ENCODE measurements at regions not wholly inside any gene's neighbourhood (a gene's known extent, or its start where the extent isn't known, plus 50 kb on each side); places are given as distances from the start of the nearest gene placed in this dataset.

DNA sequence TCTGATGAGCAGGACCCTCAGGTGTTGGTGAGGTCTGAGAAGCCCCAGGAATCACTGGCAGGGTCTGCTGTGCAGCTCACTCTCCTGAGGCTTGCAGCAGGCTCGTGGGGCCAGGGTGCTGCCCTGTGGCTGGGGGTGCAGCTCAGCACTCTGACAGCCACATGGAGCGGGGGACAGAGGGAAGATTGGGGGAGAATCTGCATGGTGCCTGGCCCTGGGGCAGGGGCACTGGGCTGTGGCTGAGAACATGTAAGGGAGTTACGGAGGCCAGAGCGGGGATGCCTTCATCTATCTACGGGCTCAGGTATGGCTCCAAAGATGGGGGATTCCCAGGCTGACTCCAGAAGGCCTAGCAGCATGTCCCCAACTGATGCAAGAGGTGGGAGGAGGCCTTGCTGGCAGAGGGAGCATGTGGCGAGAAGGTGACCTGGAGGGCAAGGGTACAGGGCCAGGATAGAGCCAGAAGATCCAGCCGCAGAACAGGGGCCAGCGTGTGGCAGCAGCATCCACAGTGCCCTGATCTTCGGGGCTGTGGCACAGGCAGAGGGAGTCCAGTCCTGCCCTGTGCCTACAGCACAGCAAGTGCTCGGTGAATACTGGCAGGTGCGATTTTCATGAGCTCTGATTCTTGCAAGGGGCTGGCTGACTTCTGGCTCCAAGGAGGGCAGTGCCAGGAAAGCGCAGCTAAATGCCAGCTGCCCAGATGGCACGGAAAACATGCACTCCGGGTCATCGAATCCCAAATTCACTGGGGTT is 184.7 kb downstream of the CTTN start:
- no peaks in the 10 kb centered on the region for H3K4me1 ChIP-seq
- no peak overlapping the region for H3K4me2 ChIP-seq
- H3K27me3 ChIP-seq: no peaks in the 10 kb centered on the region
- no peak overlapping the region for H3K9ac ChIP-seq
- H4K20me1 ChIP-seq (ENCODE audit: low read depth): peaks cover 15% of the 10 kb centered on the region
- Mint-ChIP-seq H3K27me3 (ENCODE audit: insufficient read depth, low read depth) (peaks cover 3% of the 10 kb centered on the region), H3K4me1 (peaks cover 23% of the 10 kb centered on the region), H3K4me3 (no peak overlapping the region), H3K9me3 (no peaks in the 10 kb centered on the region), H3K27ac (peak overlapping the region; percentile 74), H3K36me3 (no peaks in the 10 kb centered on the region)
- no peak for TF ChIP-seq EZH2phosphoT487 (IDR thresholded peaks at IDR 0.05)
- TF ChIP-seq, protein P1, sequence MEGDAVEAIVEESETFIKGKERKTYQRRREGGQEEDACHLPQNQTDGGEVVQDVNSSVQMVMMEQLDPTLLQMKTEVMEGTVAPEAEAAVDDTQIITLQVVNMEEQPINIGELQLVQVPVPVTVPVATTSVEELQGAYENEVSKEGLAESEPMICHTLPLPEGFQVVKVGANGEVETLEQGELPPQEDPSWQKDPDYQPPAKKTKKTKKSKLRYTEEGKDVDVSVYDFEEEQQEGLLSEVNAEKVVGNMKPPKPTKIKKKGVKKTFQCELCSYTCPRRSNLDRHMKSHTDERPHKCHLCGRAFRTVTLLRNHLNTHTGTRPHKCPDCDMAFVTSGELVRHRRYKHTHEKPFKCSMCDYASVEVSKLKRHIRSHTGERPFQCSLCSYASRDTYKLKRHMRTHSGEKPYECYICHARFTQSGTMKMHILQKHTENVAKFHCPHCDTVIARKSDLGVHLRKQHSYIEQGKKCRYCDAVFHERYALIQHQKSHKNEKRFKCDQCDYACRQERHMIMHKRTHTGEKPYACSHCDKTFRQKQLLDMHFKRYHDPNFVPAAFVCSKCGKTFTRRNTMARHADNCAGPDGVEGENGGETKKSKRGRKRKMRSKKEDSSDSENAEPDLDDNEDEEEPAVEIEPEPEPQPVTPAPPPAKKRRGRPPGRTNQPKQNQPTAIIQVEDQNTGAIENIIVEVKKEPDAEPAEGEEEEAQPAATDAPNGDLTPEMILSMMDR (IDR thresholded peaks at IDR 0.05): no peak
- no peak for TF ChIP-seq EZH2 (IDR thresholded peaks at IDR 0.05)
- H2AFZ ChIP-seq (replicated peaks): no peak overlapping the region
- H3F3A ChIP-seq (ENCODE audit: low read depth): no peaks in the 10 kb centered on the region
- no peak overlapping the region for H3K4me3 ChIP-seq
- H3K27ac ChIP-seq: no peak overlapping the region
- no peaks in the 10 kb centered on the region for H3K36me3 ChIP-seq
- no peak for DNase-seq (ENCODE audit: low spot score)
- H3K9me3 ChIP-seq (ENCODE audit: low read depth): no peaks in the 10 kb centered on the region
- H3K79me2 ChIP-seq (ENCODE audit: low read depth): no peaks in the 10 kb centered on the region

DNA sequence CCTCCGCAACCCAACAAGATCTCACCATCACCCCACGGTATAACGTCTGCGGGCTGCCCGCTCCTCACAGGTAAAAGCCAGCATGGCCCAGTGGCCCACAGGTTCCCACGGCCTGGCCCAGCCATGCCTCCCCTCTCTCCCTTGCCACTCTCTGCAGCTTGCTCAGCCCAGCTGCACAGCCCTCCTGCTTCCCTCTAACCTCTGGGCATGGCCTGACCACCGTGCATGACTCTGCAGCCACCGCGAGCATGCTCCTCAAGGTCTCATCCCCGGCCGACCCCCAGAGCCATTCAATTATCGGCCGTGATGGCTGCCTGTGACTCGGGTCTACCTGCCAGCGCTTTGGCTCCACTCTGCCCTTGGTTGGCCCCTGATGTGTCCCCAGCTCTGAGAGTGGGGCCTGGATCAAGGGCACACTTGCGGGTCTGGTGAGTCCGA is 185.5 kb downstream of the CTTN start:
- Mint-ChIP-seq H3K27ac (peak overlapping the region; percentile 62), H3K4me1 (peaks cover 23% of the 10 kb centered on the region), H3K36me3 (no peaks in the 10 kb centered on the region), H3K9me3 (no peaks in the 10 kb centered on the region), H3K4me3 (no peak overlapping the region), H3K27me3 (ENCODE audit: insufficient read depth, low read depth) (no peaks in the 10 kb centered on the region)
- H3F3A ChIP-seq (ENCODE audit: low read depth): no peaks in the 10 kb centered on the region
- H3K4me3 ChIP-seq: no peak overlapping the region
- H3K36me3 ChIP-seq: no peaks in the 10 kb centered on the region
- peaks cover 15% of the 10 kb centered on the region for H4K20me1 ChIP-seq (ENCODE audit: low read depth)
- no peak overlapping the region for H3K9ac ChIP-seq
- no peaks in the 10 kb centered on the region for H3K79me2 ChIP-seq (ENCODE audit: low read depth)
- no peak overlapping the region for H3K27ac ChIP-seq
- TF ChIP-seq EZH2 (IDR thresholded peaks at IDR 0.05) (no peak), EZH2phosphoT487 (IDR thresholded peaks at IDR 0.05) (no peak)
- TF ChIP-seq, protein P1 (IDR thresholded peaks at IDR 0.05): no peak
- DNase-seq (ENCODE audit: low spot score): no peak
- H3K9me3 ChIP-seq (ENCODE audit: low read depth): no peaks in the 10 kb centered on the region
- H3K4me1 ChIP-seq: no peaks in the 10 kb centered on the region
- no peak overlapping the region for H2AFZ ChIP-seq (replicated peaks)
- H3K27me3 ChIP-seq: no peaks in the 10 kb centered on the region
- no peak overlapping the region for H3K4me2 ChIP-seq

DNA sequence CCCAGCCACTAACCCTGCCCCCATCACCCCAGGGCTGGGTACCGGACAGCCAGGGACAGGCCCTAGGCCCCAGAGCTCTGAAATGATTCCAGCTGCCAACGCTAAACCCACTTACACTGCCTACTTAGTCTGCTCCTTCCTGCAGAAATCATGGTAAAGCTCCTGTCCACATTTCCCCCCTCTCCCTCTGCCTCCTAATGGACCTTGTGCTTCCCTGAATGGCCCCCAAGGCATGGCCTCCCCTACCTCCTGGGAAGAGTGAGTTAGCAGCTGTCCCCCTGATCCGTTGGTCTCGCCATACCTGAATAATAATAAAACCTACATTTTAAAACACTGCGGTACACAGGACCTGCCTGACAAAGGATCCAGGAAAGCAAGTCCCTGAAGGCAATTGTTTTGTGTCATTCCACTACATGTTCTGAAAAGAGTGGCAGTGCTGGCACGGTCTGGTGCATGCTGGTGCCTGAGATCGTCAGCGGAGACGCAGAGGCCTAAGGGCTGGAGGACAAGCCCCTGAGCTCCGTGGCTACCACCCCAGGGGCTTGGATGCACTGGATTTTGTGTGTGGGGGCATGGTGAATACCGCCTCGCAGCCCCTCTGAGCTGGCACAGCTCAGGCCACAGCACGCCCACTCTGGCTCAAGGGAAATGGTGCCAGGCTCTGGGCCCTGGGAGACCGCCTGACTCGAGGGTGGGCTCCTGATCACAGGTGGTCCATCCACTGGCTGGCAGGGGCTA is 186.3 kb downstream of the CTTN start:
- no peak for DNase-seq (ENCODE audit: low spot score)
- H3K4me1 Mint-ChIP-seq: peaks cover 23% of the 10 kb centered on the region
- no peaks in the 10 kb centered on the region for H3F3A ChIP-seq (ENCODE audit: low read depth)
- no peak overlapping the region for H2AFZ ChIP-seq (replicated peaks)
- H3K27me3 Mint-ChIP-seq (ENCODE audit: insufficient read depth, low read depth): peaks cover 3% of the 10 kb centered on the region
- no peak overlapping the region for H3K27ac ChIP-seq
- no peak overlapping the region for H3K9ac ChIP-seq
- H3K9me3 ChIP-seq (ENCODE audit: low read depth): no peaks in the 10 kb centered on the region
- H3K4me3 ChIP-seq: no peak overlapping the region
- peaks cover 4% of the 10 kb centered on the region for H3K36me3 Mint-ChIP-seq
- H3K27me3 ChIP-seq: no peaks in the 10 kb centered on the region
- TF ChIP-seq EZH2phosphoT487 (IDR thresholded peaks at IDR 0.05) (no peak), EZH2 (IDR thresholded peaks at IDR 0.05) (no peak)
- TF ChIP-seq, protein P1 (IDR thresholded peaks at IDR 0.05): no peak
- no peak overlapping the region for H3K4me2 ChIP-seq
- H3K27ac Mint-ChIP-seq: peak overlapping the region; percentile 62
- H3K79me2 ChIP-seq (ENCODE audit: low read depth): no peaks in the 10 kb centered on the region
- peaks cover 15% of the 10 kb centered on the region for H4K20me1 ChIP-seq (ENCODE audit: low read depth)
- no peaks in the 10 kb centered on the region for H3K36me3 ChIP-seq
- no peaks in the 10 kb centered on the region for H3K4me1 ChIP-seq
- H3K4me3 Mint-ChIP-seq: no peak overlapping the region
- peaks cover 4% of the 10 kb centered on the region for H3K9me3 Mint-ChIP-seq

Data from neural progenitor cell (in vitro differentiated cells).